CD4-positive, alpha-beta T cell treated with Interleukin-15 for 1 hour (primary cell): ENCODE measurements at regions not wholly inside any gene's neighbourhood (a gene's known extent, or its start where the extent isn't known, plus 50 kb on each side); places are given as distances from the start of the nearest gene placed in this dataset.
"Not testable (repeated sequence)": the region's sequence is repeated elsewhere in the genome, so short reads cannot be mapped to it uniquely, and the experiment has no call there.

ENCODE experiments used
- DNase-seq: peaks from one replicate; pipeline ENCODE4 v3.0.0-alpha.2; 2020

DNA sequence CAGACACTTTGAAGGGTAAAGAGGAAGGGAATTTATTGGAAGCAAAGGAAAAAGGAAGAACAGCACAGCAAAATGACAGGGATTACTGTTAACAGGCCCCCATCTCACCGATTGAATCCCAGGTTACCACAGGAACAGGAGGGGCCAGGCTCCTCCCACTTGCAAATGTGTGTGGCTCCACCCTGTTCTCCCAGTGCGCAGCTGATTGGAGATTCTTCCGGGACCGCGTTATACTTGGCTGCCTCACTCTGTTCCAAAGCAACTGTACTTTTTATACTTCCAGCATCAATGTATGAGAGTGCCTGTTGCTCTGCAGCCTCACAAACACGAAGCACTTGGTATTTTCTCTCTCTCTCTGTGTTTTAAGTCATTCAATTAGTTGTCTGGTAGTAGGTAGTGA, 273.6 kb upstream of the MDGA2 start:
- DNase-seq, result no peak

DNA sequence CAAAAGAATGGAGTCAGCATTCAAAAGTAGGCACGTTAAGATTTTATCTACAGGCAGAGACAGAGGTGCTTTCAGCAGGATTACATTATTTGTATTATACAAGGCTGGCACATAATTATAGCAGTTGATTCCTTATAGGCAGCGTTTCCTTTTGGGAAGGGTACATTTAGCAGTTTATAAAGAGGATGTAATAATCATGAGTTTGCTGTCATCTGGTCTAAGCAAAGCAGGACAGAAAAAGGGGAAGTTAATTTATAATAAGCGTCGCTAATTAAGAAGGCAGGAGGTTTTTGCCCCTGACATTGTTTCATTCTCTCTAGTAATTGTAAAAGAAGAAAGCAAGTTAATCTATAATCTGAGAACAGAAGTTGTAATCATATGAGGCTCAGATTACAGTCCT, 259.9 kb upstream of the MDGA2 start:
- DNase-seq, result no peak

DNA sequence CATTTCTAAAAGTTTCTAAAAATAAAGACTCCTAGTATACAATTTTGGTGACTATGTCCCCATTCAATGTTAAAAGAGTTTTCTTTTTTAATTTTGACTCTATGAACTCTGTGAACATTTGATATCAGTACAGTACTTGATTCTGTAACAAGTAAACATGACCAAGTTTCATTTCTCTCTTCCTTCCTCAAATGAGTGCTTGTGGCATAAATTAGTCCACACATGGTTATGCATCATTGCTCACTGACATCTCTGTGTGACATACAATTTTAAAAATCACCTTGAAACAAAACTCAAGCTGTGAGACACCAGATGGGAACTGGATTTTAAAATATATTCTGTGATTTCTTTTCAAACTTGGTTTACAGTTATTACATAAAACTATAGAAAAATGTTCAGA, 253.9 kb upstream of the MDGA2 start:
- no peak for DNase-seq

DNA sequence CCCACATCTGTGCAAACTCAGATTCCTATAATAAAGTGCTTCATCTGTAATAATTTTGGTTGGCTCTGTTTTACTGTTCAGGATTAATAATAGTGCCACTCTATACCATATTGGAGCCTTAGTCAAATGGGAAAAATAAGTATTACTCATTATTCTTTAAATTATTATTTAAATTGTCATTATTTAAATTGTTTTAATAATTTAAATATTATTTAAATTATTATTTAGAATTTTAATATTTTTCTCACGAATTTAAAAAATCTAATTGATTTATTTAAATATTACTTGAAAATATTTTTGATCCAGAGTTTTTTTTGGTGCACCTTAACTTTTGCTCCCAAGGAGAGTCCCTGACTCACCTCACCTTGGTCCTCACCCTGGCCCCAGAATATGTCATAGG, 245.7 kb upstream of the MDGA2 start:
- no peak for DNase-seq

DNA sequence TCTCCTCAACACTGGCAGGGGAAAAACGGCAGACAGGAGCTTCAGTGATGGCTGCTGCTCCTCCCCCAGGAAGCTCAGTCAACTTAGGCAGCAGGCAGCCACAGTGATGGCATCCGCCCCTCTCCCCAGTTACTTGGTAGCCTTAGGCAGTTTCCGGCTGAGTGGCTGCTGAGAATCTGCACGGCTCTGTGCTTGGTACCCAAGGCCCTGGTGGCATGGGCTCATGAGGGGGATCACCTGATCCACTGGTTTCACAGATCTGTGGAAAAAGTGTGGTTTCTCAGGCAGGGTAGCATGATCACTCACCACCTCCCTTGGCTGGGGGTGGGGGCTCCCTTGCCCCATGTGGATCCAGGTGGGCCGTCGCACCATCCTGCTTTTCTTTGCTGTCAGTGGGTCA, 244.6 kb upstream of the MDGA2 start:
- DNase-seq, result no peak

DNA sequence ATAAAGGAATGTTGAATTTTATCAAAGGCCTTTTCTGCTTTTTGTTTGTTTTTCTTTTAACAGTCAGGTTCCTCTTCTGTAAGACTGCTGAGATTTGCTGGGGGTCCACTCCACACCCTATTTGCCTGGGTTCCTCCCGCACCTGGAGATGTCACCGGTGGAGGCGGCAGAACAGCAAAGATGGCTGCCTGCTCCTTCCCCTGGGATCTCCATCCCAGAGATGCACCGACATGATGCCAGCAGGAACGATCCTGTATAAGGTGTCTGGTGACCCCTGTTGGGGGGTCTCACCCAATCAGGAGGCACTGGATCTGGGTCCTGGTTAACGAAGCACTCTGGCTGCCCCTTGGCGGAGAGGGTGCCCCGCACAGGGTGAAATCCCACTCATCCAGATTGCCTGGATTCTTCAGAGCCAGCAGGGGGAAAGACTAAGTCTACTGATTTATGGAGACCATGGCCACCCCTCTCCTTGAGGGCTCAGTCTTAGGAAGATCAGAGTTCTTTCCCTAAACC, 244.0 kb upstream of the MDGA2 start:
- no peak for DNase-seq

DNA sequence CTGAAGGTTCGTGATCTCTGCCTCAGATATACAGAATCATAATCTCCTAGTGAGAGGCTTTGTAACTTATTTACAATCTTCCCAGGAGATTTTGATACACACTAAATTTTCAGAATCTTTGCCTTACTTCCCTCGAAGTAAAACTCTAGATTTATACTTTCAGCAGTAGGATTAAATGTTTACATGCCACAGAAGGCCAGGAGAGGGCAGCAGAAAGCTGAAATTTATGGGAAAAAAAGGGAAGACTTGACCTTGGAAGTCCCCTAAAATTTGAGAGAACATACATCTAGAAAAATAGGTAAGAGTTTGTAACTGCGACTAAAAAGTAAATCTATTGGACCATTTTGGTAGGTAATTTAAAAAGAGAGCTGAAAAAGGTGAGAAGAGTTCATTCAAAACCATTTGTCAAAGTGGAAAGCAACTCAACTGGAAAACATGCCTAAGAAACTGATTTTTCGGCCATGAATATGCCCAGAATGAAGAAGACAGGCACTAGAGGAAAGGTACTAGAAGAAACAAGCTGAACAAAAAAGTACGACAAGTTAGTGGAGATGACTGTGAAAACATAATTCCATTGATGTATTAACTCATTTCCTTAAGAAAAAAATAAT, 242.0 kb upstream of the MDGA2 start:
- no peak for DNase-seq

DNA sequence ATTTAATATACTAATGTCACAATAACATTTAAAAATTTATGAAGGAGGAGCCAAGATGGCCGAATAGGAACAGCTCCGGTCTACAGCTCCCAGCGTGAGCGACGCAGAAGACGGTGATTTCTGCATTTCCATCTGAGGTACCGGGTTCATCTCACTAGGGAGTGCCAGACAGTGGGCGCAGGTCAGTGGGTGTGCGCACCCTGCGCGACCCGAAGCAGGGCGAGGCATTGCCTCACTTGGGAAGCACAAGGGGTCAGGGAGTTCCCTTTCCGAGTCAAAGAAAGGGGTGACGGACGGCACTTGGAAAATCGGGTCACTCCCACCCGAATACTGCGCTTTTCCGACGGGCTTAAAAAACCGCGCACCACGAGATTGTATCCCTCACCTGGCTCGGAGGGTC, 225.7 kb upstream of the MDGA2 start:
- not testable (repeated sequence) for DNase-seq

DNA sequence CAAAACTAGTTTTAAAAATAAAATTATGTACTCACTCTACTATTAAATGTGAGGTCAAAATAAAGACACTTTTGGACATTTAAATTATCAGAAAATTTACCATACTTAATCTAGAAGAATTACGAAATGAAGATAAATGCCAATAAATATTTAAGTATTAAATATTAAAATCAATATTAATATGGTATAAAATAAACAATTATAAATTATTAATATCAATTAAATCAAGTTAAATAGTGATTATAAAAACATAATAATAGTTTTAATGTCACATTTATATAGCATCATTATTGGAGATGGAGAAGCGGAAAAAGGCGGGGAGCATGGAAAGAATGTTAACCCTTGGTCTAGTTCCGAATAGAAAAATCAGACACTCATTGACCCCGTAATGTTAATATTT, 224.3 kb upstream of the MDGA2 start:
- DNase-seq, result no peak

DNA sequence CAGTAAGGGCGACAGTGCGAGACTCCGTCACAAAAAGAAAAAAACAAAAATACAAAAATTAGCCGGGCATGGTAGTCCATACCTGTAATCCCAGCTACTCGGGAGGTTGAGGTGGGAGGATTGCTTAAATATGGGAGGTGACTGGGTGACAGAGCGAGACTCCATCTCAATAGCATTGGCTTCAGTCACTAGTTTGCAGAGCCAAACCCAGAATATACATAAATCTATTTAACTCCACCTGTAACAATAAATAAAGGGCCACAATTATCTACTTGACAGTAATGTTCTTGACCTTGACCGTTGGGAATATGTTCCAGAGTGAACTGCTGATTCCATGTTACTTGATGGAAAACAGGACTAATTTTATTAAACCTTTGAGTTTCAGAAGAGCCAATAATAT, 198.9 kb upstream of the MDGA2 start:
- no peak for DNase-seq

DNA sequence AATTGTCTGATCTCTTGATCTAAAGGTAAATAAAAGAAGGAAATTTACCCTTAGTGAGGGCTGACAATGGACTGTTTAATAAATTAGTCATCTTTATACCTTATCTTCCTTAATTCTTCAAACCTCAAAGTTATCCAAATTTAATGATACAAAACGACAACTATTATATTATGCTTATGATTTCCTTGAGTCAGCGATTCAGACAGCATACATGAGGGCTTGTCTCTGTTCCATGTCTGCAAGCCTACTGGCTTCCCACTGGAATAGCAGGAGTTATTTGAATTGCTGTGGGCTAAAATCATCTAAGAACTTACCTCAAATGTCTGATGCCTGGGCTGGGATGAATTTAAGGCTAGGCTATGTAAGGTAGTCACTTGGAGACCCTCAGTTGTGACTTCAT, 197.2 kb upstream of the MDGA2 start:
- DNase-seq, result no peak

DNA sequence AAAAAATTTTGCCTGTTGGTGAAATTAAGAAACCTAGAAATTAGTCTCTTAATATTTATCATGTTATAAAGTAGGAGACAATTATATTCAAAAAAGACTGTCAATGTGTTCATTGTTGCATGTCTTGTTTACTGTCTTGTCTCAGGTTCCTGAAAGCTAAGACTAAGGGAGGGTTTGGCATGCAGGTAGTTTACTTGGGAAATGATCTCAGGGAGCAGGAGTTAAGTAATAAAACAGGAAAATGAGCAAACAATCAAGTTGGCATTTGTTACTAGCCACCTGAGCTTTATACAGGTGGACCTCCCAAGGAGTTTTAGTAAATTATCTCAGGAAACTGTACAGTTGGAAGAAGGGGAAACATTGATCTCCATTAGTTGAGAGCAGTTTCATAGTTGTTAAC, 188.0 kb upstream of the MDGA2 start:
- DNase-seq, result no peak

DNA sequence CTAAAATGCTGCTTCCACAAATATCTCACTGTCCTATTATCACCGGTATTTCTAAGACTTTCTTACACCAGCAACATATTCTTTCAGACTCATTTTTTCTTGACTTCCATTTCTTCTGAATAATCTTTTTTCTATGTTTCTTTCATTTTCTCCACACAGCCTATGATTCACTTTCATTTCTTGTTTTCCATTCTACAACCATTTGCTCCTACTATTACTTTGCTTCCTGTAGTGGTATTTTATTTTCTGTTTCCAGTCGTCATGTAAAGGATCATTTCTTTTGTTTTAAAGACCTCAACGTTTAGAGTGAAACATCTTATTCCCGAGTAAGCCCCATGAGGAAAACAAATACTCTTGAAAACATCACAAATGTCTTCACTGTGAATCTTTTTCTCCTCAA, 182.2 kb upstream of the MDGA2 start:
- DNase-seq, result no peak

DNA sequence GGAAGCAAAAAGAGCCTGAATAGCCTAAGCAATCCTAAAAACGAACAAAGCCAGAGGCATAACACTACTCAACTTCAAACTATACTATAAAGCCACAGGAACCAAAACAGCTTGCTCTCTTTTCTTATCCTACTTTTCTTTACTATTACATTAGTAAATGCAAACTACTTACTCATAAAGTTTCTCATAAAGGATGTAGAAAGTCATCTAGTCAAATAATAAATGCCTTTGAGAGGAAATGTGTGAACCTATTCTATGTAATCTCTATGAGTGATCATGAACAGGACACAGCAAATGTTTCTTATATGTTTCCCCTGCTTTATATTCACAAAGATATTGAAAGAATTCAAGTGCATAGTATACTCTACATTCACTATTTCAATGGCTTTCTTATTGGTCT, 176.9 kb upstream of the MDGA2 start:
- no peak for DNase-seq

DNA sequence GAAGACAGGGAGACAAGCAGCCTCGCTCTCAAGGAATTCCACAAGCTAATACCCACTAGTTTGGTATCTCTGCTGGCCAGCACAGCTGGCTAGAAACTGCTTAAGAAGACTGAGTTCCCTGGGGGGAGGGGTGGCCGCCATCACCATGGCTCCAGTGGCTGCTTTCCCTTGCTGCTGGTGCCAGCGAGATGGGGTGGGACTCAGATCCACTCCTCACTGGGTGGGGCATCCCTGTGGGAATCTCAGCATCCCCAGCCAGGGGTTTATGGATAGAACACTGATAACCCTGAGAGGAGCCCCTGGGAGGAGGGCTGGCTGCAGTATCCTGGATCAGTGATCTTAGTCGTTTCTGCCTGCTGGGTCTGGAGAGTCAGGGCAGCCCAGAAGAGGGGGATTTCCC, 170.6 kb upstream of the MDGA2 start:
- DNase-seq, result no peak

DNA sequence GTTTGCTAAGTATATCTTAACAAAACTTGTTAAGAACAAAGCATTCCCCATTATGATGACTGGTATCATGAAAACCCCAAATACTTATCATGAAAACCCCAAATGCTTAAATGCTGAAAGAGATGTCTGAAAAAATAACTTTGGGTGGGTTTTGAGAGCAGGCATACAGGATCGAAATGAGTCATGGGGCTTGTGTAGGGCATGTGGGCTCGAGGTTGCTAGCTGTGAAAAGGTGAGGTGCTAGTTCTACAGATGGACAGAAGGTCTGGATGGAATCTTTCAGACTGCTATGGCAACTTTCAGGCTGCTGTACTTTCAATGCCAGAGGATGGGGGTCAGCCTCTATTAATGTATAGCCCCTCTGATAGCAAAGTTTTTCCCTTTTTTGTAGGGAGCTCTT, 167.8 kb upstream of the MDGA2 start:
- no peak for DNase-seq

DNA sequence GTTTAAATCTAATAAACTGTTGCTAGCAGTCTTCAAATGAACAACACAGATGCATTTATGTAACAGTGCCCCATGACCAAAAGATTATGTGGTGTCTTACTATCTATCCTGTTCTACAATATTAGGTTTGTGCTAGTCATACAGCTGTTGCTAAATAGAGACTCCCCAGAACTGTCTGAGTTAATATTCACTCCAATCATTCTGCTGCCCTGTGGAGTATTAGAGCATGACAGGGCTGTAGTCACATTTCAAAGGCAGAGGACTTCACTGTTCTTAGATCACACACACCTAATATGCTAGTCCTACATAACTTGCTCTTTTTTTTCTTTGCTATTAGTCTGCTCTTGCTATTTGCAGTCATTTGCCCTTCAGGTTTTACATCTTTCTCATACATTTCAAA, 157.6 kb upstream of the MDGA2 start:
- no peak for DNase-seq

DNA sequence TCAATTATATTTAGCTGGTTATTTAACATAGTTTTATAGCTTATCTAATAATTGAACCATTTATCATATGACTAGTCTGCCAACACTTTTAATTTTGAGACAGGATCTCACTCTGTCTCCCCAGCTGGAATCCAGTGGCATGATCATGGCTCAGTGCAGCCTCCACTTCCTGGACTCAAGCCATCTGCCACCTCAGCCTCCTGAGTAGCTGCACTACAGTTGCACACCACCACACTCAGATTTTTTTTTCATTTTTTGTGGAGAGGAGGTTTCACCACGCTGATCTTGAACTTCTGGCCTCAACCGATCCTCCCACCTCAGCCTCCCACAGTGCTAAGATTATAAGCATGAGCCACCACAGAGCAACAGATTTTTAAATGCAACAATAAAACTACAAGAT, 151.4 kb upstream of the MDGA2 start:
- no peak for DNase-seq

DNA sequence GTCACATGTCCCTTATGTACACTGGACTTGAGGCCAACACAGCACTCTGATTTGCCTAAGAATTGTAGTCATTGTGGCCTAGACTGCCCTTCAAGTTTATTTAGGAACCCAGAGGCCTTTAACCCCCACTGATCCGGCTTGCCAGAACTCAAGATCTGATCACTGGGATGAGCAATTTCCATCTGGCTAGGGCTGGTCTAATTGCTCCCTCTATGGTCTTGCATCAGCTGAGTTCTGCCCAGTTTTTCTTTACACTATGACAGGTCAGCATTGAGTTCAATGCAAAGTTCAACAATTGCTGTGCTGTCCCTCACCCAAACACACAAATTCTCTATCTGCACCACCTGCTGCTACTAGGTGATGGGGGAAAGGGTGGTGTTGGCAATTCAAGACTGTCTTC, 146.9 kb upstream of the MDGA2 start:
- no peak for DNase-seq

DNA sequence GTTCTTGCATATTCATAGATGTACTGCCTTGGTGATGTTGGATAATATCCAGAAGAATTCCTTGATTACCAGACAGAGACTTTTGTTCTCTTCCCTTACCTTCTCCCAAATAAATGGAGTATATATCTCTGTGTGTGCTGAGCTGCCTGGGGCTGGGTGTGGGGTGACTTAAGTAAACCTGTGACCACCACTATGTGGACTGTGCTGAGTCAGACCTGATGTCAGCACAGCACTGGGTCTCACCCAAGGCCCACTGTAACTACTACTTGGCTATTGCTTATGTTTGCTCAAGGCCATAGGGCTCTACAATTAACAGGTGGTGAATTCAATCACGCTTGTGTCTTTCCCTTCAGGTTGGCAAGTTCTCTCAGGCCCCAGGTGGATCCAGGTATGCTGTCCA, 145.7 kb upstream of the MDGA2 start:
- DNase-seq, result no peak

DNA sequence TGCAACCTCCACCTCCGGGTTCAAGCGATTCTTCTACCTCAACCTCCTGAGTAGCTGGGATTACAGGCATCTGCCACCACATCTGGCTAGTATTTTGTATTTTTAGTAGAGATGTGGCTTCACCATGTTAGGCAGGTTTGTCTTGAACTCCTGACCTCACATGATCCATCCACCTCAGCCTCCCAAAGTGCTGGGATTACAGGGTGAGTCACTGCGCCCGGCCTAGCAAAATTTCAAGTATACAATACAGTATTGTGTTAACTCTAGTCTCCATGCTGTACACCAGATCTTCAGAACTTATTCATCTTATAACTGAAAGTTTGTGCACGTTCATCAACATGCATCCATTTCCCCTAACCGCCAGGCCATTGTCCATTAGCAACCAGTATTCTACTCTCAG, 115.1 kb upstream of the MDGA2 start:
- DNase-seq, result no peak

DNA sequence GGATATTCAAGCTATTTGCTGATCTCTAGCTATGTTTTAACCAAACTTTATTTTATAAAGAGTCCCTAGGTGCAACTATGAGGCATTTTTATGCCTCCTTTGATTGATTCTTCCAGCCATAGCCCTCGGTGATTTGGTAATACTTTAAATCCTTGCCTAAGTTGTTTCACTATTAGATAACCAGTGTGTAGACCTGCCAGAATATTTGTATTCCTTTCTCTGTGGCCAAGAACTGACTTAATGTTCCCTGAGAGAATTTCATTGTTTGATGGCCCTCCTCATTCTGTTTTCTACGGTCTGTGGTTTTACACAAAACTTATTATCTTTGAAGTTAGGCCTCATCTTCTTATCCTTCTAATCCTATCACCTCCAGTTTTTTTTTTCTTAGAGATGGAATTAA, 109.7 kb upstream of the MDGA2 start:
- DNase-seq, result no peak

DNA sequence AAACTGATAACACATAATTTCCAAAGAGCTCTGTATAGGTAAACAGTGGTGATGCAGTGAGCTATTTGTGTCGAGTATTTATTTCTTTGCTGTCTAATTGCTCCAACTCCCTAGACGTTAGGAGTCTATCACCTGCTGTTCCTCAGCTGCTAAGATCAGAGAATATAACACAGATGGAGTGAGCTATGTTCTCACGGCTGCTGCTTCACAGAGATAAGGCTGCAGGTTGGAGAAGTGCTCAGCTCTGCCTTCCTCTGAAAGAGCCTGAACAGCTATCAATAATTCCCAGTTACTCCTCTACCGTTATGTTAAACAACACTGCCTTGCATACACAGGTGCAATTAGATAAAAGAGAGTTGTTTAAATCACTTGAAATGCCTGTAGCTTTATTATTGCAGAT, 103.2 kb upstream of the MDGA2 start:
- no peak for DNase-seq

DNA sequence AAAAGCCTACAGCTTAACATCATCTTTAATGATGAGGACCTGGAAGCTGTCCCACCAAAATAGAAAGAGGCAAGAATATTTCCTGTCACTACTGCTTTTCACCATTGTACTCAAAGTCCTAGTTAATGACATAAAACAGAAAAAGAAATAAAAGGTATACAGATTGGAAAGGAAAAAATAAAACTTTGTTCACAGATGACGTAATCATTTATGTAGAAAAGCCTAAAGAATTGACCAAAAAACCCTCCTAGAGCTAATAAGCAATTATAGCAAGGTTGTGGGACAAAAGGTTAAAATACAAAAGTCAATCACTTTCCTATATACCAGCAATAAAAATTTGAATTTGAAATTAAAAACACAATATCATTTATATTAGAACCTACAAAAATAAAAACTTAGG, 97.2 kb upstream of the MDGA2 start:
- DNase-seq, result no peak

DNA sequence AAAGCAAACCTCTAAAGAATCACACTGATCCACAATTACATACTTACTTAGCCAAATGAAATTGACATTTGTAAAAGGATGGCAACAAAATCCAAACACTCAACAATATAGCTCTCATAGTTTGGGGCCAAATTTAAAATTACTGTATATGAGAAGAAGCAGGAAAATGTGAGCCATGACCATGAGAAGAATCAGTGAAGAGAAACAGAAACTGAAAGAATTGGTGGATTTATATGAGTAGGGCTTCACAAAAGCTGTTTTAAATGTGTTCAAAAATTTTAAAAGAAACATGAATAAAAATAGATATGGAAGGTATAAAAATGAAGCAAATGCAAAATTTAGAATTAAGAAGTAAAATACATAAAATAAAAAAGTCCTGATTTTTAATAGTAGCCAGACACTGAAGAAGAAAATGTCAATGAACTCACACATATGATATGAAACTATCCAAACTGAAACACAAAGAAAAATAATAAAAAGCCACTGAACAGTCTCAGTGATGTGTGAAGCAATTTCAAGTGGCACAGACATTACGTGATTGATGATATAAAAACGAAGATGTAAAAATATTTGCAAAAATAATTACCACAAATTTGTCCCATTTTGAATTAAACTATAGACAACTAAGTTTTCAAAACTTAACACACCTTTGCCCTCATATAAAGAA, 87.9 kb upstream of the MDGA2 start:
- no peak for DNase-seq
